Sigmoid colon (tissue), 6 donors: ENCODE measurements at regions not wholly inside any gene's neighbourhood (a gene's known extent, or its start where the extent isn't known, plus 50 kb on each side); places are given as distances from the start of the nearest gene placed in this dataset.

Source experiments
- DNase-seq: peaks from one replicate; pipeline ENCODE4 v3.0.0-alpha.2; 2019
- H3K27ac ChIP-seq, 4 donors: fragments of 200-600 bp; sonication (generic); one replicate each; pipeline ENCODE4 v1.5.1; 2016 to 2019; ENCODE audit warnings: mild to moderate bottlenecking in 1 of 4
- H3K27me3 ChIP-seq, 3 donors: fragments of 200-600 bp; sonication (generic); one replicate each; pipeline ENCODE4 v1.5.1; 2019; ENCODE audit warnings: mild to moderate bottlenecking in 1 of 3
- H3K36me3 ChIP-seq, 4 donors: fragments of 200-600 bp; sonication (generic); one replicate each; pipeline ENCODE4 v1.5.1; 2016 to 2019
- H3K4me1 ChIP-seq, 4 donors: fragments of 200-600 bp; sonication (generic); one replicate each; pipeline ENCODE4 v1.5.1; 2017 to 2019
- H3K4me3 ChIP-seq, 4 donors: fragments of 200-600 bp; sonication (generic); one replicate each; pipeline ENCODE4 v1.5.1; 2017 to 2019; ENCODE audit warnings: mild to moderate bottlenecking in 2 of 4, moderate library complexity in 1 of 4
- H3K9me3 ChIP-seq, 4 donors: fragments of 200-600 bp in 3 of 4; sonication (generic) in 3 of 4; one replicate each; pipeline versions ENCODE4 v1.5.1 to v1.6.1; 2013 to 2019
- CTCF ChIP-seq, 4 experiments: fragments of 450-650 bp in 3 of 4; fragments of 200-600 bp in 1 of 4; IDR thresholded peaks; one replicate each; pipeline ENCODE4 v1.5.1; 2016 to 2019; ENCODE audit warnings: antibody characterized with exemption in 4 of 4, mild to moderate bottlenecking in 3 of 4, moderate library complexity in 2 of 4
- EP300 ChIP-seq, 4 donors: sonication (generic); formaldehyde crosslinking; IDR thresholded peaks; one replicate each; pipeline ENCODE4 v1.6.1; 2017; ENCODE audit warnings: antibody characterized with exemption in 4 of 4
- POLR2A ChIP-seq, 2 donors: fragments of 450-650 bp; IDR thresholded peaks; one replicate each; pipeline ENCODE4 v1.6.1; 2016; ENCODE audit warnings: antibody characterized with exemption in 2 of 2, mild to moderate bottlenecking in 2 of 2, moderate library complexity in 2 of 2
- POLR2AphosphoS5 ChIP-seq, 4 donors: sonication (generic); formaldehyde crosslinking; IDR thresholded peaks; one replicate each; pipeline ENCODE4 v1.6.1; 2017; ENCODE audit warnings: antibody characterized with exemption in 4 of 4
- WGBS, 2 donors: extraction: QIAGEN DNeasy Blood & Tissue Kit; methylation state at CpG; one replicate each; pipeline ENCODE4 v1.1.7; 2013; 5-methylcytosine and 5-hydroxymethylcytosine counted together
- intact Hi-C: fragments of 100-400 bp; cut with DNase I; formaldehyde crosslinking; loops from one replicate; pipeline ENCODE4 v1.15.1; 2023
- donor health status: healthy with polysubstance abuse.
- donor health status: healthy.

- H3K4me3 ChIP-seq: no peak overlapping the region
- DNase-seq: no peak
- no peak overlapping the region for H3K27ac ChIP-seq
- no peaks in the 10 kb centered on the region for H3K4me1 ChIP-seq
- WGBS, 2 donors: 29 to 65% methylated on average over 2 of the region's 2 CpGs
- TF ChIP-seq CTCF (IDR thresholded peaks at IDR 0.05): no peak
- no peak for TF ChIP-seq POLR2A (IDR thresholded peaks at IDR 0.05)
- TF ChIP-seq POLR2AphosphoS5 (IDR thresholded peaks at IDR 0.05): no peak
- TF ChIP-seq EP300 (IDR thresholded peaks at IDR 0.05): no peak
- no peaks in the 10 kb centered on the region for H3K27me3 ChIP-seq
- no peaks in the 10 kb centered on the region for H3K9me3 ChIP-seq
- intact Hi-C loops: no loop called here
- no peaks in the 10 kb centered on the region for H3K36me3 ChIP-seq
Measured at GRCh38 chr18:61261870-61262269, 71.4 kb upstream of the CDH20 start.

GRCh38 chr18:61272793-61273192, 60.4 kb upstream of the CDH20 start:
- Histone ChIP-seq H3K9me3 (no peaks in the 10 kb centered on the region), H3K27ac (no peak overlapping the region), H3K27me3 (no peaks in the 10 kb centered on the region), H3K4me1 (no peaks in the 10 kb centered on the region), H3K4me3 (no peak overlapping the region), H3K36me3 (no peaks in the 10 kb centered on the region)
- no peak for DNase-seq
- TF ChIP-seq POLR2AphosphoS5 (IDR thresholded peaks at IDR 0.05): no peak
- no peak for TF ChIP-seq CTCF (IDR thresholded peaks at IDR 0.05)
- no peak for TF ChIP-seq POLR2A (IDR thresholded peaks at IDR 0.05)
- TF ChIP-seq EP300 (IDR thresholded peaks at IDR 0.05): no peak
- intact Hi-C loops: no loop called here
- WGBS, 2 donors: 80 to 81% methylated on average over 2 of the region's 2 CpGs

GRCh38 chr18:61273533-61273932, 59.7 kb upstream of the CDH20 start:
- WGBS, 2 donors: 74 to 81% methylated on average over 3 of the region's 3 CpGs
- Histone ChIP-seq H3K4me1 (no peaks in the 10 kb centered on the region), H3K27ac (no peak overlapping the region), H3K36me3 (no peaks in the 10 kb centered on the region), H3K9me3 (no peaks in the 10 kb centered on the region), H3K4me3 (no peak overlapping the region), H3K27me3 (no peaks in the 10 kb centered on the region)
- TF ChIP-seq EP300 (IDR thresholded peaks at IDR 0.05): no peak
- no peak for TF ChIP-seq POLR2A (IDR thresholded peaks at IDR 0.05)
- no peak for TF ChIP-seq CTCF (IDR thresholded peaks at IDR 0.05)
- no peak for TF ChIP-seq POLR2AphosphoS5 (IDR thresholded peaks at IDR 0.05)
- intact Hi-C loops: no loop called here
- no peak for DNase-seq

- no peak for TF ChIP-seq POLR2A (IDR thresholded peaks at IDR 0.05)
- TF ChIP-seq POLR2AphosphoS5 (IDR thresholded peaks at IDR 0.05): no peak
- TF ChIP-seq EP300 (IDR thresholded peaks at IDR 0.05): no peak
- TF ChIP-seq CTCF (IDR thresholded peaks at IDR 0.05): no peak
- H3K27ac ChIP-seq: no peak overlapping the region
- DNase-seq: no peak
- H3K4me3 ChIP-seq: no peak overlapping the region
- no peaks in the 10 kb centered on the region for H3K9me3 ChIP-seq
- intact Hi-C loops: no loop called here
- no peaks in the 10 kb centered on the region for H3K4me1 ChIP-seq
- no peaks in the 10 kb centered on the region for H3K27me3 ChIP-seq
- H3K36me3 ChIP-seq: no peaks in the 10 kb centered on the region
Measured at GRCh38 chr18:61274416-61274960, 58.7 kb upstream of the CDH20 start.

GRCh38 chr18:61277808-61278207, 55.4 kb upstream of the CDH20 start:
- H3K27me3 ChIP-seq: no peaks in the 10 kb centered on the region
- intact Hi-C loops: no loop called here
- no peak for DNase-seq
- H3K9me3 ChIP-seq: peaks cover 0 to 10% (median 0%) of the 10 kb centered on the region in 4 donors
- H3K36me3 ChIP-seq: no peaks in the 10 kb centered on the region
- H3K4me3 ChIP-seq: no peak overlapping the region
- no peak for TF ChIP-seq POLR2A (IDR thresholded peaks at IDR 0.05)
- no peak for TF ChIP-seq POLR2AphosphoS5 (IDR thresholded peaks at IDR 0.05)
- no peaks in the 10 kb centered on the region for H3K4me1 ChIP-seq
- H3K27ac ChIP-seq: no peak overlapping the region
